Activated CD4-positive, alpha-beta T cell treated with anti-CD3 and anti-CD28 coated beads, Interleukin-2, Interleukin-6, amounts not matched to agents 100 ng/mL and 50 ng/mL, durations not matched to agents 16 hours and 8 hours (primary cell): ENCODE measurements at regions not wholly inside any gene's neighbourhood (a gene's known extent, or its start where the extent isn't known, plus 50 kb on each side); places are given as distances from the start of the nearest gene placed in this dataset.
"Not testable (repeated sequence)": the region's sequence is repeated elsewhere in the genome, so short reads cannot be mapped to it uniquely, and the experiment has no call there.

Experiments used
- DNase-seq: peaks from one replicate; pipeline ENCODE4 v3.0.0-alpha.2; 2020

DNA sequence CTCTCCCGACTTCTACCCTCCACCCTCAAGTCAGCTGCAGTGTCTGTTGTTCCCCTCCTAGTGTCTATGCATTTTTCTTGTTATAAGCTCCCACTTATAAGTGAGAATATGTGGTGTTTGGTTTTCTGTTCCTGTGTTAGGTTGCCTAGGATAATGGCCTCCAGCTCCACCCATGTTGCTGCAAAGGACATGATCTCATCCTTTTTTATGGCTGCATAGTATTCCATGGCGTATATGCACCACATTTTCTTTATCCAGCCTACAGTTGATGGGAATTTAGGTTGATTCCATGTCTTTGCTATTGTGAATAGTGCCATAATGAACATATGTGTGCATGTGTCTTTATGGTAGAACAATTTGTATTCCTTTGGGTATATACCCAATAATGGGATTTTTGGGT is 80.7 kb downstream of the SPTSSA start:
- DNase-seq, result not testable (repeated sequence)

DNA sequence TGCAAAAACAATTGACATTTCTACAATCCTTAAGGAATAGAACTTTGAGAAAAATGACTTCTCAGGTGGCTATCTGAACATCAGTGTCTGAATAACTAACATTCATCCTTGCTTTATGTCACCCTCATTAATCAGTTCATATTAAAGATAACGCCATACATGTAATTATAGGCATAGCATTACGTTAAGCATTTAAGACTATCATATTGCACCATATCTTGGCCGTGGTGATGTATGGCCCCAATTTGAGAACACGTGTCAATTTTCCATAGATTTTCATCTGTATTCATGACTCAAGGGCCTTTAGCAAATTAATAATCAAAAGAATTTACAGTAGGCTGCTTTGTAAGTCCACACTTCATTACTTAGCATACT is 81.6 kb downstream of the SPTSSA start:
- DNase-seq, result no peak

DNA sequence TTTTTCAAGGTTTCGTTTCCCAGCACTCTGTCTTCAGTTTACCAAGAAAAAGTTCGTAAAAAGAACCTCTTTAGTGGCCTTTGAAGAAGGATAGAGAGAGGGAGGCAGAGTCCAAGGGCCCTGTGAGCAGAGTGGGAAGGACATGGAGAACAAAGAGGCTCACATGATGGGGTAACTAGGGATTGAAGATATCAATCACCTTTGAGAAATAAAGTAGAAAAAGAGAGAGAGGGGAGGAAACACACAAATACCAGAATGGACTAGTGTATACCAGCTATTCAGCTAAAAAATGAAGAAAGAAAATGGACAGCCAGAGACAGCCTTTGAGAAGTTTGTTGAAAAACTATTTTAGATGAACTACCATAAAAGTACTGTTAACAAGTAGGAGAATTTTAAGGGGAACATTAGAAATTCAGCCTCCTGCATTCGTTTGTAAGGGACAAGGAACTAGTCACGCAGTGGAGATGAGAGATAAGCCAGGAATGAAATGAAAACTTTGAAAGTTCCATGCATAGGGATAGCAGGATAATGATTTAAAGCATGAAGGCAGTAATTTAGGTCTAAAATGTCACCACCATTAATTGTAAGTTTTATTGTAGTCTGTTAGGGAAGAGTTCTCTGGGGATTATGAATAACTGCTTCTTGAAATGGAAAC is 82.1 kb downstream of the SPTSSA start:
- DNase-seq, result no peak

DNA sequence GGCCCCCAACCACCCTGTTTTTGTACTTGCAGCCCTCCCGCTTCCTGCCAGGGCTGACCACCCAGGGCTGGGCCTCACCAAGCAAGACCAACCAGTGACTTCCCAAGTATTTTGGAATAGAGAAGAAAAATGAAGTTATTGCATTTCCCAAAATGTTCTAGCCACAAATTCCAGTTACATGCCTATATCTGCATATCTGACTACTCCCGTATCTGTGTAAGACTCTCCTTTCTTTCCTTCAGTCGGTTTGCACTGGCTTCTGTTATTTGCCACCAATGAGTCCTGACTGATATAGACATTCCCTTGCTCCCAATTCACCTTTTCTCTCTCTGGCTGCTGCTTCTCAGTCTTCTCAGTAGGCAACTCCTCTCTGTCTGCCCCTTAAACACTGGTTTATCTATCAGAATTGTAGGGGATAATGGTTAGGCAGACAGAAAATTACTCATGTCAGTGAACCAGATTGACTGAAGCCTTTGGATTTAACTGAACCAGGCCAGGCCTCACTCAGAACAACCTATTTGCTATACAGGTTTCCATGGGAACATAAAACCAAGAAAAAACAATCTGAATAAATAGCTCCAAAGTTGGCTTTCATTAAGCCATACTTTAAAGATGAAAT is 85.3 kb downstream of the SPTSSA start:
- no peak for DNase-seq

DNA sequence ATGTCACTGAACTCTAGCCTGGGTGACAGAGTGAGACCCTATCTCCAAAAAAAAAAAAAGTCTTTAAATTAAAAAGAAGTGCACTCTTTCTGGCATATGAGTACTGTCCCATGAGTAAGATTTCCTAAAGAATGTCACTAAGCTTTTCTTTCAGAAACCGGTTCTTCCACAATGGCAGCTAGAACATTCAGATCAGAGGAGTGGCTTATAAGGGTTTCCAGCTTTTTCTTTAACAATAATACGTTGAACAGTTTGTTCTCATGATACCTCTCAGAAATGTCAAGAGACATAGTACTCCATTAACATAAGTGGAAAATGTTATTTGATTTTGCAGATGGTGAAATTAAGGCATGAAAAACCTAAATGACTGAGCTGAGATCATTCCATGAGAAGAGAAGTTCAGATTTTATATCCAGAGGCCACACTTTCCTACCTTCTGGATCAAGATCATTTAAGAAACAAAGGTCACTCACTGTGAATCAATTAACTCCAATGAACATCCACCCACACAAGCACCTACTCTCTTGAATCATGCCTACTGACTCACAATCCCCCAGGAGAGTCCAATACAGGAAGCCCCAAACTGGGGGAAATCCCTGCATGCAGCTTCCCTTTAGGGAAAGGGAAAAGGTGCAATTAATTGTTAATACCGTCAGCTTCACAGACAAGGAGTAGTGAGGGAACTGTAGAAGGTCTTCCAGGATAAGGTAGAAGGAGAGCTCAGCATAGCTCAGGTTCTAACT is 86.9 kb downstream of the SPTSSA start:
- no peak for DNase-seq

DNA sequence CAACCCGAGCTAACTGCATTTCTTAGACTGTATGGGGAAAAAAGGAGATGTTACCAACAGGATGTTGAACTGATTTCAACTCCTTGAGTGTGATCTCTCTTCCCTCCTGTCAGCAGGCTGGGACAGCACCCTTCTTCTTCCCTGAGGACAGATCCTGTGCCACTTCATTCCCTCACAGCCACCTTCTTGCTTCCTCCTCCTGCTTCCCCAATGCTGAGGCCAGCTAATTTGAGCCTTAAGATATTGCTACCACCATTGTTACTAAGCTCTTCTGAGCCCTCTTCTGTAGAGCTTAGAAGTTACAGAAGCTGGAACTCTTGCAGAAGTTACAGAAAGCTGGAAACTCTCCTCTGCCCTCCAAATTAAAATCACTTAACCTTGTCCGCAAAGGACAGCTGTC is 88.8 kb downstream of the SPTSSA start:
- DNase-seq, result no peak

DNA sequence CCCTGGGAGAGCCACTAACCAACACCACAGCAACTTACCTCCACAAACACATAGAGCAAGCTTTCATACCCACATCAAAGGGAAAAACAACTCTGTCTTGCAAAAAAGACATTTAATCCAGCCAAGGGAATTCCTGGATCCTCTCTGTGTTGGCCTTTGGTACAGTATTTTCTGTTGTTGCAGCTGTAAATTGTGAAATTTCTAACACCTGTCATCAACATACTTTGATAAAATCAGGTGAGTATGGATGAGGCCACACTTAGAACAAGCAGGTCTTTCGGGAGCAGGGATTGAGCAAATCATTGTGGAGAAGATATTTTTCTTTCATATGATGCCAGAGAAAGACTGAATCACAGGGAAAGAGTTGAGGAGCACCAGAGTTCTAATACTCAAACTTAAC is 89.3 kb downstream of the SPTSSA start:
- DNase-seq, result no peak

DNA sequence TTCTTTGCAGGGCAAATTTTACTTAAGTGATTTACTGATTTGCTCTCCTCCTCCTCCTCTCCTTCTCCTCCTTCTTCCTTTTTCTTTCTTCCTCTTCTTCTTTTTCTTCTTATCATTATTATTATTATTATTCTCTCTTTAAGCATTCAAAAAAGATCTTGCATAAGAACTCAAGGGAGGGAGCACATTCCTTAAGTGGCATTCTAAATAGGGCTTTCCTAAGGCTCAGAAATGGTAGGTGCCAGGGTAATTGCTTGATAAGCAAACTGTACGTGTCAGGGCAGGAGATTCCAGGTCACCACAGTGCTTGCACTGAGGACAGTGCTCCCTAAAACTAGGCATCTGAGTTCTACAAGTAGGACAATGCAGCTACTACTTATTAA is 92.4 kb downstream of the SPTSSA start:
- DNase-seq, result no peak

DNA sequence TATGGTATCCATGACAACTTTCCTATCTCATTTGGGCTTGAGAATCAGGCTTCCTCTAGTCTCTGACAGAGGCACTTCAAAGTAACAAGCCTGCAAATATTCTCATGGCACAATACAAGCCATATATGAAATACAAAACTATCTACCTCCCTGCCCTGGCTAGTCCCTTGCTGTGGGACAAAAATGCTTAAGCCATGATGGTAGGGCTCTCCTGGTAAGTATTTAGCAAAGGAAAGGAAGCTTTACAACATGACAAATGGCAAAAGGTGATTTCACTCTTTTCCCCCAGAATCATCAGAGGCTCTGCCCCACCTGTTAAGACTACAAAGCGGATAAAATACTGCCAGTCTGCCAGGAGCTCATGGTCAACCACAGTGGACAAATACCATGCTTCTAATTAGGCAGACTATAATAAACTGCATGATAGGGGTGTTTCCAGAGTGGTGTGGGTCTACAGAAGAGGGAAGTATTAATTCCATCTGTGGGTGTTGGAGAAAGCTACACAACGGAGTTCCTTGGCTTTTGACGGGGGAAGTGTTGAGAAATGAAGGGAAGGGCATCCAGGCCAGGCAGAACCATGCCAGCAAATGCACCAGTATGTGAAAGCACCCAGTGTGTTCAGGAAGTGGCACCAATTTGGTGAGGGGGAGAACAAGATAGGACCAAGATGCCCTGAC is 92.9 kb downstream of the SPTSSA start:
- no peak for DNase-seq

DNA sequence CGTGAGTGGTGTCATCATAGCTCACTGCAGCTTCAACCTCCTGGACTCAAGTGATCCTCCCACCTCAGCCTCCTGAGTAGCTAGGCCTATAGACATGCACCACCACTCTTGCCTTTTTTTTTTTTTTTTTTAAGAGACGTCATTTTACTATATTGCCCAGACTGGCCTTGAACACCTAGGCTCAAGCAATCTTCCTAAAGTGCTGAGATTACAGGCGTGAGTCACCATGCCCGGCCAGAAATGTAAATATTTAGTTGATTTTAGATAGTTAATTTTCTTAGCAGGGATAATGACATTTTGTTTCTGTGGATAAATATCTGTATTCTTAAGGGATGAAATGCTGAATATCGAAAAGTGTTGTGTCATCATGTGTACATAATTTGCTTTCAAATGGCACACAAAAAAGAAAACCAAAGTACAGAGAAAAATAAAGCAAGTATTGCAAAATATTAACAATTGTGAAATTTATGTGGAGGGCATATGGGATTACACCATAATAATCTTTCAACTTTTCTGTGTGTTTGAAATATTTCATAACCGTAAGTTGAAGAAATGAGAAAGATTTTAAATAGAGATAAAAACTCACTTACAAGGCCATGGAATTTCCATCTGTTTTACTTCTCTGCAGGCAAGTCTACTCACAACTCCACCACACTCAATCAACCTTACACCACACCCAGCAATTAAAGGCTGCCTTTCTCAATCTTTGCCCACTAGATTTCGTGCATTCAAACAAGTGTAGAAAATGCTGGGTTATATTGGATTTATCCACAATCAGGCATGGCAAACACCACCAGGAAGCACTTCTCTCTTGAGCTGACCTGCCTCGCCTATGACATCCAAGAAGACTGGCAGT is 93.7 kb downstream of the SPTSSA start:
- DNase-seq, result no peak

DNA sequence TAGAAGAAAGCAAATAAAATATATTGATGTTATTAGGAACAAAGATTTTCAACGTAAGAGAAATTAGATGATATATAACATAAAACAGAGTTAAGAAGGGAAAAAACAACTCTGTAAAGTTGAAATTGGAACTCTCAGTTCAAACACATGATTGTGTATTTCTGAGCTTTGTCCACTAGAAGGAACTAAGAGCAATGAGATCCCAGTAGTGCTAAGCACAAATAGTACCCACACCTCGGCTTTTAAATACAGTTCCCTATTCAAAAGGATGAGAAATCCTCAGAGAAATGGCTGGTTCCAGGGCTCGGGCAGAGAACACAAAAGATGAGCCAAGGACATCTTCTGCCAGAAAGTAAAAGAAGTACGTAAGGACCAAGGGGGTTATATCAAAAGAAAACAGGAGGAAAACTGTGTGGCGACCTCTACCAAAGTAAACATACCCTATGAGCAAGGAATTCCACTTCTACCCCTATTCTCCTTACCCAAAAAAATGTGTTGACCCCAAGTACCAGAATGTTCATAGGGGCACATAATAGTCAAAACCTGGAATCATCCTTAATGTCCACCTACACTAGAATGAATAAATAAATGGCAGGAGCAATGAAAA is 96.6 kb downstream of the SPTSSA start:
- DNase-seq, result no peak

DNA sequence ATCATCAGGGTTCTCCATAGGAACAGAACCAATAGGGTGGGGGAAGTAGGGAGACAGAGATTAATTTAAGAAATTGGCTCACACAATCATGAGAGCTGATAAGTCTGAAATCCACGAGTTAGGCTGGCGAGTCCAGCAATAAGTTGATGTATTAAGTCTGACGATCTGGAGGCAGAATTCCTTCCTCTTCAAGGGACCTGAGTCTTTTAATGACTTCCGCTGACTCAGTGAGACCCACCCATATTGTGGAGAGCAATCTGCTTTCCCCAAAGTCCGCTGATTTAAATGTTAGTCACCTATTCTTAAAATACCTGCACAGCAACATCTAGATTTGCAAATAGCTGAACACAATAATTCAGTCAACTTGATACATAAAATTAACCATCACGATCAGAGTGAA is 97.8 kb downstream of the SPTSSA start:
- no peak for DNase-seq

DNA sequence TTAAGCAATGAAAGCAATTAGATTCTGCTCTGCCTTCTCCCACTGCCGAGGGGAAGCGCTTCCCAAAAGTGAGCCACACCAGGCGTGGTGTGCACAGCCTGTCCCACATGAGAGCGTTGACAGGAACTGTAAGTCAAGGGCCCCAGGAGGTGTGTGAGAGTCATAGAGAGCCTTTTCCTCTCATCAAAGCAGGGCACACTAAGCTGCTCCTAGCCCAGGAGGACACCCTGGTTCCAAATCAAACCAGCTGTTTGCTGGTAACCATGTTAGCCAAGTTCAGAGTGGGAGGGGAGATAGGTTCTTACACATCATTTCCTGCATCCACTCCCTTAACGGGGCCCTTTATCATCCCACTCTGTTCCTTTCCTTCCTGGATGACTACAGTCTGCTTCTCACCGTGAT is 98.3 kb downstream of the SPTSSA start:
- no peak for DNase-seq

DNA sequence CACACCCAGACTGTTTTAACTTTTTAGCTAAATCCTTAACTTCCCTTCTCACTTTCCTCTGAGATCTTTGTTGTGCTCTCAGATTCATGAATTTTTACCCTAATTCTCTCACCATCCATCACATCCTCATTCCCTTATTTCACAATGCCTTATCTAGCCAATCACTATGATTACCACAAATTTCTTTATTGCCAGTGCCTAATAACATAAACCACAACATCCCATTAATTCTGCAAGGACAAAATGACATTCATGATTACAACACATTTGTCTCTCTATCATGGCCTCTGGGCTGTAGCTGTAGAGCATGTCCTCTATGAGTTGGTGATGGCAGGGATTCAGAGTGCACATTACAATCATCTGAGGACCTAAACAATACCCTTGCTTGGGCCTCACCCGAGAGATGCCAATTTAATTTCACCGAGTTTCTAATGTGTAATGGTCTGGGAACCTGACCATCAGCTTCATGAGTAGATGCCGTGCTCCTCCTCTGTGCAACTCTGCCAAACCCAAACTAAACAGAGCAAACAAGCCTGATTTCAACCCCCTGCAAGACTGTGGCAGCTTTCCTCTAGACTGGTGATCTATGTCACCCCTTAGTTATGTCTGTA is 99.3 kb downstream of the SPTSSA start:
- DNase-seq, result no peak

DNA sequence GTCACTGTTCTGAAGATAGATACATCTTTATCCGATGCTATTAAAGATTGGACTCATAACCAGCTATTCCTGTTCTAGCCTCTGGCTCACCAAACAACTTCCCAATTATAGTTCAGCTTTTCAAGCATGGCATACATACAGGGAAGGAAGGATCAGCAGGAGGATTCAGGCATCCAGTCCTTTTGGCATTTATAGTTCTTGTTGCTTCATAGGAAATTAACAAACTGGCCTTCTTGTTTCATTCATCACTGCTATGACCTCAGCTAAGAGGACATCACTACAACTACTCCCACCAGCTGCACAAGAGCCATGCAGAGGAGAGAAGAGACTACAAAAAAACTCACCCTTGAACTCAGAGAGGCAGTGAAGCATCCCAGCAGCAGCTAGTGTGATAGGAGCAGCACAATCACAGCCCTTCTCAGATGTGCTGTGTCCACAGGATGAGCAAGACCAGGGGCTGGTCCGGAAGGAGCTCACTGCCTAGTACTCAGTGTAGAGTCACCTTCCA is 100.5 kb downstream of the SPTSSA start:
- DNase-seq, result no peak

DNA sequence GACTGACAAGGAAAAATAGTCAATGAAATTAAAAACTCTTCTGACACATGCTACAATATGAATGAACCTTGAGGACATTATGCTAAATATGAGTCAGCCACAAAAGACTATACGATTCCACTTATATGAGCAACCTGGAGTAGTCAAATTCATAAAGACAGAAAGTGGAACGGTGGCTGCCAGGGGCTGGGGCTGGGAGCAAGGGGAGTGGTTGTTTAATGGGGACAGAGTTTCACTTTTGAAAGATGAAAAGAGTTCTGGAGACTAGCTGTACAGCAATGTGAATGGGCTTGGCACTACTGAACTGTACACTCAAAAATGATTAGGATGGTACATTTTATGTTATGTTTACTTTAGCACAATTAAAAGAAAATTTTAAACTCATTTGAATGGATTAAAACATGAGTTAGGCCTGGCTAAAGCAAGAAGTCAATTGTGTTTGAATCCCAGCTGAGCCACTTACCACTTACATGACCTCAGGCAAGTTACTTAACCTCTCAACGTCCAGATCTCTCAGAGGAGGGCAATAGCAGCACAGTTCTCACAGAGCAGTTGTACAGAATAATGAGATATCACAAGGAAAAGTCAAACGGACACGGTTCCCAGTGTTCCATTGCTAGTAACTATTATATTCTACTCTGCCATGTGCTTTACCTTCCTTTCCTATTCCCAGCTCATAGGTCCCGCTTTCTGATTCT is 102.5 kb downstream of the SPTSSA start:
- no peak for DNase-seq

DNA sequence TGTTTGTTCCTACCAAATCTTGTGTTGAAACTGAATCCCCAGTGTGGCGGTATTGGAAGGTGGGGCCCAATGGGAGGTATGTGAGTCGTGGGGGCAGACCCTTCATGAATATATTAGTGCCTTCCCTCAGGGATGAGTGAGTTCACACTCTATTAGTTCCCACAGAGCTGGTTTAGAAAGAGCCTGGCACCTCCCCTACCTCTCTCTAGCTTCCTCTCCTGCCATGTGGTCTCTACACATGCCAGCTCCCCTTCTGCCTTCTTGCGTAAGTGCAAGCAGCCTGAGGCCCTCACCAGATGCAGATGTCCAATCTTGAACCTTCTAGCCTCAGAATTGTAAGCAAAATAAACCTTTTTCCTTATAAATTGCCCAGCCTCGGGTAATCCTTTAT is 105.8 kb downstream of the SPTSSA start:
- DNase-seq, result no peak

DNA sequence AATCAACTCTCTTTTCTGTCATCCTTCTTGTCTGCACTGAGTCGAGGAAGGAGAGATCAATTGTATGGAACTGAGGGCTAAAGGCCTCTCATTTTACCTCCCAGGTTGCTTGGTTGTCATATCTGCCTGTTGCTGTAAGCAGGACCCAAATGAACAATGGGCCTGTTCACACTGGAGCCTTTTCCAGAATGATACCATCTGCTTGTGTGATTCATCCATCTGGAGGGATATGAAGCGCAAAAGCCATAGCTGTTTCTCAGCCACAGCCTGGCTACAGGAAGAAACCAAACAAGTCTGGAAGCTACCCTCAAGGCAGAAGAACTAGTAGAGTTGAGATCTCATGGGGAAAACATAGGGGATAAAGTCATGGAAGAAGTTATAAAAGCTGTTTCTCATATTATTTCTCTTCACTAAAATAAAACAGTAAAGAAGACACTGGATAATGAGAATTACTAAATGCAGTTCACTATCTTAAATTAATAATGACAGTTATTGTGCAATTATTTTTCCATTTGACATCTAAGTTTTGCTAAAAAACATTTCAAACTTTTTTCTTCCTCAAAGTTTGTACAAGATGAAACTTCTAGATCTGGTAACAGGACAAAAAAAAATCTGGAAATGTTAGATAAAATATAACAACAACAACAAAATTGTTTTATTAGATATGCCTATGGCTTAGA is 106.3 kb downstream of the SPTSSA start:
- DNase-seq, result no peak

DNA sequence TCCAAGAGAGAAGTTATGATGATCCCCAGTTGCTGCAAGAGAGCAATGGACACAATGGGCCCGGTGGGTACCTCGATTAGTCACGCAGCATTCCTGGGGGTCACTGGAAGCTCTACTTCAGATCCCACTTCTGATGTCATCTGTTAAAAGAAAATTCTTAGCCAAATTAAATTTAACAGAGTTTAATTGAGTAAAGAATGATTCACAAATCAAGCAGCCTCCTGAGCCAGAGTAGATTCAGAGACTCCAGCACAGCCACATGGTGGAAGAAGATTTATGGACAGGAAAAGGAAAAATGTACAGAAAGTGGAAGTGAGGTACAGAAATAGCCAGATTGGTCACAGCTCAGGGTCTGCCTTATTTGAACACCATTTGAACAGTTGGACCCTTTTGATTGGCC is 107.5 kb downstream of the SPTSSA start:
- no peak for DNase-seq

DNA sequence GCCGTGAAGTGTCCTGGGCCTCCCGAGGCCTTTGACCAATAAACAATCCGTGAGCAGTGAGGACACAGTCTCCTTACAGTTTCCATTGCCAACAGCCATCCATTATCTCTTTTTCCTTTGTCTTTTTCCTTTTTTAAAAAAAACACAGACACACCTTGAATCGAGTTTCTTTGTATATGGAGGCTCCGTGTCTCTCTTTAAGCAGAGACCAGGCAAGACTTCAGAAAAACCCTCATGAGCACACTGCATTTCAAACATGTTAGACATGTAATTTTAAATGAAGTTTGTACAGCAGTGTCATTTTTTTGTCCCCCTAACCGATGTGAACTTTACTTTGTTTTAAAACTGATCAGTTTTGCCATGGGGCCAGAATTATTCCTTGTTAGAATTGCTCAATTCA is 111.1 kb downstream of the SPTSSA start:
- DNase-seq, result no peak

DNA sequence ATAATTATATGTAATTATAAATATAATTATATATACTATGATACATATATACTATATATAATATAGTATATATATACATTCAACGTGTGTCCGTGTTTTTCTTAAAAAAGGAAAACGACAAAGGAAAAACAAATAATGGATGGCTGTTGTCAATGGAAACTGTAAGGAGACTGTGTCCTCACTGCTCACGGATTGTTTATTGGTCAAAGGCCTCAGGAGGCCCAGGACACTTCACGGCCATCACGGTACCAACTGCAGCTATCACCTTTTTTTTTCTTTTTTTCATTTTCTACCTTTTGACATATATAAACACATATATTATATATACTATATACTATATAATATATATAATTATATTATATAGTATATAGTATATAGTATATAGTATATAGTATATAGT is 113.4 kb downstream of the SPTSSA start:
- DNase-seq, result no peak
